Left lung (tissue), 4 donors: ENCODE measurements at regions not wholly inside any gene's neighbourhood (a gene's known extent, or its start where the extent isn't known, plus 50 kb on each side); places are given as distances from the start of the nearest gene placed in this dataset.

Experiments used
- ATAC-seq: fragments of 200-7000 bp; cut with Tn5 transposase; one replicate; pipeline ENCODE4 v1.9.1; 2020; ENCODE audit warnings: moderate library complexity
- DNase-seq, 4 donors: peaks; one replicate each; pipeline ENCODE4 v3.0.0-alpha.2; 2013 to 2020
- H3K27ac ChIP-seq, 2 donors: fragments of 200-600 bp; sonication (generic) in 1 of 2; one replicate each; pipeline versions ENCODE4 v1.5.0 to v1.8.0; 2020 to 2021
- H3K27me3 ChIP-seq, 2 donors: fragments of 200-600 bp; sonication (generic) in 1 of 2; one replicate each; pipeline versions ENCODE4 v1.5.0 to v1.8.0; 2020 to 2021
- H3K36me3 ChIP-seq, 2 donors: fragments of 200-600 bp; sonication (generic) in 1 of 2; one replicate each; pipeline versions ENCODE4 v1.5.0 to v1.8.0; 2020 to 2021
- H3K4me1 ChIP-seq, 2 donors: fragments of 200-600 bp; one replicate each; pipeline ENCODE4 v1.8.0; 2021
- H3K4me3 ChIP-seq, 2 donors: fragments of 200-600 bp; sonication (generic) in 1 of 2; one replicate each; pipeline versions ENCODE4 v1.5.0 to v1.8.0; 2020 to 2021; ENCODE audit warnings: mild to moderate bottlenecking in 1 of 2
- H3K9me3 ChIP-seq, 2 donors: fragments of 200-600 bp; sonication (generic) in 1 of 2; one replicate each; pipeline versions ENCODE4 v1.5.0 to v1.8.0; 2020 to 2021
- CTCF ChIP-seq, 2 donors: fragments of 200-600 bp; sonication (generic) in 1 of 2; IDR thresholded peaks; one replicate each; pipeline versions ENCODE4 v1.5.0 to v1.8.0; 2021; ENCODE audit warnings: antibody characterized with exemption in 2 of 2
- intact Hi-C, 2 donors: fragments of 100-400 bp; cut with DNase I; formaldehyde crosslinking; loops; one replicate each; pipeline versions ENCODE4 v1.11.2 to v1.14.2; 2022
- donor health status: DM: no; HTN: yes; CAD: no.
- donor health status: DM: no; HTN: no; CAD: no.

DNA sequence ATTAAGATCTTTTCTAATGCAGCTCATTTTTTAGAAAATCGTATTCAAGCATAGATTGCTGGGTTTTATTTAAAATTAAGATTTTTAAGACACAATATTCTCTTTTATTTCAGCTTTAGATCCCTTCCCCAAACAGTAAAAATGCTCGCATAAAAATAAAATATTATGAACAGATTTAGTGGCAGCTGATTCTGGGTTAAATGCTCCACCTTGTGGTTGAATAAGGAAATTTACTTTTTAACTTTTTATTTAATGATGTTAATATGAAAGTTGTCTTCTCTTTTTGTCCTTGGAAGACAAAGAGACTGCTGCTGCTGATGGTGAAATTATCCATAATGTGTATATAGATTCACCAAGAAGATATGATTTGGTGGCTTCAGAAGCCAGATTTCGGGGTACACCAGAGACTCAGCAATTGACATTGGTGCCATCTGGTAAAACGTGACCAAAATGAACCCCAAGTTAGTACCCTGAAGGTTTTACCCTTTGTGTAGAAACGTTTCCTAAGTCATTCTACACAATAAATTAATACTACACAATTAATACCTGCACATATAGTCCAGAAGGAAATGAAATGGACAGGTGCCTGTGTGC is 128.0 kb downstream of the ADAMTS1 start:
- no peaks in the 10 kb centered on the region for H3K4me1 ChIP-seq
- no peaks in the 10 kb centered on the region for H3K27me3 ChIP-seq
- intact Hi-C loops: loop anchor here in 1 of 2 donors (5.0 kb wide), 1 partner anchor 835 kb away; no protein-coding TSS in a partner anchor
- no peak overlapping the region for H3K27ac ChIP-seq
- H3K36me3 ChIP-seq: no peaks in the 10 kb centered on the region
- ATAC-seq: no peak
- no peak overlapping the region for H3K4me3 ChIP-seq
- peak in 1 of 4 donors; percentile 31 for DNase-seq
- TF ChIP-seq CTCF (IDR thresholded peaks at IDR 0.05): peak; percentile 22 to 56
- H3K9me3 ChIP-seq: no peaks in the 10 kb centered on the region

DNA sequence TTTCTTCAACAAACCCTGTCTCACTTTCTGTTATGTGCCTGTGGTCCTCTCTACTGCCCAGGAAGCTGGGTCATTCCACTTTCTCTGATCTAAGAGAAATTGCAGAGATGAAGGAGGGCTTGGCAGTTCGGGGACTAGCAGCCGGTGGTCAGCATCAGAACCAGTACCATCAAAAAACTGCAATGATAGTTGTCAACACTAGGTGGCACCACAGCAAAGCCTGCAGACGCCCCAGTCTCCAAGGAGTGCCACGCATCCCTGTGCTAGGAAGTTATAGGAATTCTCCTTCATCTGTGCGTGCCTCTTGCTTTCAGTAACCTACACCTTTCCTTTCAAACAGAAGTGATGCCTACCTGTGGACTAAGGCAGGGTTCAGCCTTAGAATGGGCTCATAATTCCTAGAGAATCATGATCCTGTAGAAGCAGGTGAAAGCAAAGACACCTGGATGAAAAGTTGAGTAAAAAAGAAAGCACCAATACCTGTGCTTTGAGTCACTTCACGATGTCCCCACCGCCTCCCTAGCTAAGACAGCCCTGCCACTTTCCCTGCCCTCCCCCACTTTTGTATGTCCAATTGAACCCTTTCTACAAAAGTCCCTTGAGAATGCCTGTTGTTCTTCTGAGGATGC is 129.2 kb downstream of the ADAMTS1 start:
- intact Hi-C loops: loop anchor here in 1 of 2 donors (5.0 kb wide), 1 partner anchor 834 kb away; no protein-coding TSS in a partner anchor
- peak in 1 of 4 donors; percentile 58 for DNase-seq

DNA sequence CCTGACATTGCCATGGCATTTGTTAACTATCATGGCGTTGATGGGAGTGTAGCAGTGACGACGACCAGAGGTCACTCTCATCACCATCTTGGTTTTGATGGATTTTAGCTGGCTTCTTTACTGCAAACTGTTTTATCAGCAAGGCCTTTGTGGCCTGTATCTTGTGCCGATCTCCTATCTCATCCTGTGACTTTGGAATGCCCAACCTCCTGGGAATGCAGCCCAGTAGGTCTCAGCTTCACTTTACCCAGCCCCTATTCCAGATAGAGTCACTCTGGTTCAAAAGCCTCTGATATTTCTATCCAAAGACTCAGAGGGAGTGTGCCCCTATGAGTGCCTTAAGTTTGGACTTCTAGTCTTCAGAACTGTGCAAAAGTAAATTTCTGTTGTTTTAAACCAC is 130.1 kb downstream of the ADAMTS1 start:
- no peak overlapping the region for H3K4me3 ChIP-seq
- TF ChIP-seq CTCF (IDR thresholded peaks at IDR 0.05): no peak
- intact Hi-C loops: loop anchor here in 1 of 2 donors (5.0 kb wide), 1 partner anchor 833 kb away; no protein-coding TSS in a partner anchor
- no peaks in the 10 kb centered on the region for H3K36me3 ChIP-seq
- H3K9me3 ChIP-seq: no peaks in the 10 kb centered on the region
- H3K4me1 ChIP-seq: no peaks in the 10 kb centered on the region
- no peaks in the 10 kb centered on the region for H3K27me3 ChIP-seq
- no peak for DNase-seq
- no peak overlapping the region for H3K27ac ChIP-seq
- ATAC-seq: no peak

More for the DNA sequence above, 129.2 kb downstream of the ADAMTS1 start:
- Histone ChIP-seq H3K27me3 (no peaks in the 10 kb centered on the region), H3K27ac (no peak overlapping the region), H3K4me3 (no peak overlapping the region), H3K9me3 (no peaks in the 10 kb centered on the region), H3K36me3 (no peaks in the 10 kb centered on the region), H3K4me1 (no peaks in the 10 kb centered on the region)
- TF ChIP-seq CTCF (IDR thresholded peaks at IDR 0.05): peak; percentile 53 to 60
- ATAC-seq: peak; percentile 95

- no peak for DNase-seq
- ATAC-seq: no peak
- intact Hi-C loops: no loop called here
- no peaks in the 10 kb centered on the region for H3K4me1 ChIP-seq
- H3K27ac ChIP-seq: no peak overlapping the region
- H3K4me3 ChIP-seq: no peak overlapping the region
- H3K36me3 ChIP-seq: no peaks in the 10 kb centered on the region
- no peaks in the 10 kb centered on the region for H3K9me3 ChIP-seq
- H3K27me3 ChIP-seq: no peaks in the 10 kb centered on the region
- TF ChIP-seq CTCF (IDR thresholded peaks at IDR 0.05): no peak
Measured at GRCh38 chr21:26710155-26710554, 135.1 kb downstream of the ADAMTS1 start.

DNA sequence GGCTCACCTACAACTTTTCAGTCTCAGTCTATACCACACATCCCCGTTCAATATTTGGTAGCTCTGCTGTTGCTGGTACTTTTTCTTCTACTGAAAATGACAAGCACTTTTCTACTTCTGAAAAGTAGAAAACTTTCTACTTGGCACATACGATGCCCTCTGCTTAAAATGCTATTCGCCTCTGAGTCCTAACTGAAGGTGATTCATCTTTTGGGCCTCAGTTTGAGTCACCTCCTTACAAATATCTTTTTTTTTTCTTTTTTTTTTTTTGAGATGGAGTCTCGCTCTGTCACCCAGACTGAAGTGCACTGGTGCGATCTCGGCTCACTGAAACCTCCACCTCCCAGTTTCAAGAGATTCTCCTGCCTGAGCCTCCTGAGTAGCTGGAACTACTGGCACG is 136.0 kb upstream of the CYYR1 start:
- ATAC-seq: no peak
- no peak for TF ChIP-seq CTCF (IDR thresholded peaks at IDR 0.05)

More for the DNA sequence above, 136.0 kb upstream of the CYYR1 start:
- intact Hi-C loops: no loop called here
- H3K9me3 ChIP-seq: no peaks in the 10 kb centered on the region
- no peaks in the 10 kb centered on the region for H3K36me3 ChIP-seq
- H3K27me3 ChIP-seq: no peaks in the 10 kb centered on the region
- H3K4me3 ChIP-seq: no peak overlapping the region
- no peak overlapping the region for H3K27ac ChIP-seq
- no peaks in the 10 kb centered on the region for H3K4me1 ChIP-seq
- DNase-seq: no peak
